GM23248 (cell line): ENCODE measurements at regions not wholly inside any gene's neighbourhood (a gene's known extent, or its start where the extent isn't known, plus 50 kb on each side); places are given as distances from the start of the nearest gene placed in this dataset.

Experiments
- DNase-seq: peaks from one replicate; pipeline ENCODE4 v3.0.0-alpha.2; 2015
- H2AFZ ChIP-seq: fragments of 200-600 bp; sonication (generic); 2 replicates; pipeline ENCODE4 v1.6.1; 2016; ENCODE audit warnings: antibody characterized with exemption
- H3F3A ChIP-seq: fragments of 200-600 bp; sonication (generic); 2 replicates; pipeline ENCODE4 v1.6.1; 2016; ENCODE audit warnings: mild to moderate bottlenecking, antibody characterized with exemption, mixed run types; ENCODE audit not compliant: insufficient read depth
- H3K27ac ChIP-seq: fragments of 200-600 bp; sonication (generic); 2 replicates; pipeline ENCODE4 v1.5.1; 2016; ENCODE audit warnings: mild to moderate bottlenecking
- H3K27me3 ChIP-seq: fragments of 200-600 bp; sonication (generic); replicated peaks from 2 replicates; pipeline ENCODE4 v1.6.1; 2016; ENCODE audit warnings: mild to moderate bottlenecking; ENCODE audit not compliant: insufficient read depth
- H3K36me3 ChIP-seq: fragments of 200-600 bp; sonication (generic); 2 replicates; pipeline ENCODE4 v1.6.1; 2016; ENCODE audit warnings: low read depth, mild to moderate bottlenecking
- H3K4me1 ChIP-seq: fragments of 200-600 bp; sonication (generic); 2 replicates; pipeline ENCODE4 v1.6.1; 2016; ENCODE audit warnings: mild to moderate bottlenecking; ENCODE audit not compliant: insufficient read depth
- H3K4me2 ChIP-seq: fragments of 200-600 bp; sonication (generic); one replicate; pipeline ENCODE4 v1.6.1; 2016; ENCODE audit warnings: mild to moderate bottlenecking; ENCODE audit not compliant: unreplicated experiment
- H3K4me3 ChIP-seq: fragments of 200-600 bp; sonication (generic); 2 replicates; pipeline ENCODE4 v1.5.1; 2016; ENCODE audit warnings: mild to moderate bottlenecking
- H3K79me2 ChIP-seq: fragments of 200-600 bp; sonication (generic); 2 replicates; pipeline ENCODE4 v1.6.1; 2016; ENCODE audit warnings: mild to moderate bottlenecking; ENCODE audit not compliant: insufficient read depth
- H3K9ac ChIP-seq: fragments of 200-600 bp; sonication (generic); 2 replicates; pipeline ENCODE4 v1.6.1; 2016; ENCODE audit warnings: mild to moderate bottlenecking
- H3K9me2 ChIP-seq: fragments of 200-600 bp; sonication (generic); 2 replicates; pipeline ENCODE4 v1.6.1; 2016; ENCODE audit warnings: mixed run types, mild to moderate bottlenecking, moderate library complexity; ENCODE audit not compliant: insufficient read depth
- H3K9me3 ChIP-seq: fragments of 200-600 bp; sonication (generic); one replicate; pipeline ENCODE4 v1.6.1; 2017; ENCODE audit warnings: low read depth
- H4K20me1 ChIP-seq: fragments of 200-600 bp; sonication (generic); 2 replicates; pipeline ENCODE4 v1.6.0; 2016; ENCODE audit not compliant: insufficient read depth
- EZH2 ChIP-seq: fragments of 200-600 bp; sonication (generic); IDR thresholded peaks from 2 replicates; pipeline ENCODE4 v1.6.1; 2018; ENCODE audit warnings: antibody characterized with exemption, mild to moderate bottlenecking; ENCODE audit not compliant: insufficient read depth, poor library complexity, severe bottlenecking
- EZH2phosphoT487 ChIP-seq: fragments of 200-600 bp; sonication (generic); IDR thresholded peaks from 2 replicates; pipeline ENCODE4 v1.6.1; 2018; ENCODE audit warnings: antibody characterized with exemption, moderate library complexity, mild to moderate bottlenecking, low read depth; ENCODE audit not compliant: insufficient read depth
- WGBS, 2 experiments: methylation state at CpG; one replicate each; pipeline ENCODE4 v1.1.6; 2015 to 2017; ENCODE audit warnings: low lambda C conversion rate in 2 of 2, low coverage in 1 of 2; ENCODE audit errors: missing lambda C conversion rate in 2 of 2; 5-methylcytosine and 5-hydroxymethylcytosine counted together
- in situ Hi-C: fragments of 300-500 bp; cut with MboI; formaldehyde crosslinking; loops from 2 replicates; pipeline ENCODE4 v1.15.0; 2020

DNA sequence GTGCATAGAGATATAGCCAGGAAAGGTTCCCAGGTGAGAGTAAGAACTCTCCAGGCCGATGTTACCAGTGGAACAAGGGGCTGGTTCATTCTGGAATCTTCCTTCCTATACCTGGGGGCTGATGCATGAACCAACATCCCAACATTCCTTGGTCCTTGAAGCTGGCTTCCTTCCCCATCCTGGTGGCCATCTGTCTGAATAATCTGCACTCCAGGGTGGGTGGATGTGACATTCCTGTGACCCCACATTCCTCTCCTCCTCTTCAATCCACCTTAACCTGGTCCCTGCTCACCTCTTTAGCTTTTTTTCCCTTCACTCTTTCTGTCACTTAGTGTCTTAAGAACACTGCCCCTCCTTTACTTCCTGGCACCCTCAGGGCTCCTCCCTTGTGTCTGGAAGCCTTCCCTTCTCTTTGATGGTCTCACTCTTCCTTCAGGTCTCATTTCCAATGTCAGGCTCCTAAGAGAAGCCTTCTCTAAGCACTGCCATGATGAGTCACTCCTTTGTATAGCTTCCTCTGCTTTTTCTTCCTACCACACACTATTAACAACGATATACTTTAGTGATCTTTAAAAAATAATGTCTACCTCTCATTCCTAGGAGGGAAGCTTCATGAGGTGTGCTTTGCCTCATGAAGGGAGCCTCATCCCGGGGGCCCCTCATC, 80.3 kb downstream of the BOD1 start:
- in situ Hi-C loops, result no loop called here
- TF ChIP-seq EZH2phosphoT487 (no peak), EZH2 (no peak)
- Histone ChIP-seq H3K9ac (no peak overlapping the region), H3K79me2 (no peaks in the 10 kb centered on the region), H4K20me1 (no peaks in the 10 kb centered on the region), H2AFZ (no peak overlapping the region), H3K4me1 (peaks cover 5% of the 10 kb centered on the region; the same call in 1 of the 2 replicates), H3K9me2 (no peaks in the 10 kb centered on the region), H3K36me3 (no peaks in the 10 kb centered on the region), H3K27me3 (no peaks in the 10 kb centered on the region), H3K9me3 (no peaks in the 10 kb centered on the region), H3F3A (no peaks in the 10 kb centered on the region), H3K4me2 (no peak overlapping the region), H3K27ac (no peak overlapping the region), H3K4me3 (no peak overlapping the region)
- 88 to 90% methylated on average over 3 of the region's 3 CpGs for WGBS, 2 experiments
- peak; percentile 24 for DNase-seq

DNA sequence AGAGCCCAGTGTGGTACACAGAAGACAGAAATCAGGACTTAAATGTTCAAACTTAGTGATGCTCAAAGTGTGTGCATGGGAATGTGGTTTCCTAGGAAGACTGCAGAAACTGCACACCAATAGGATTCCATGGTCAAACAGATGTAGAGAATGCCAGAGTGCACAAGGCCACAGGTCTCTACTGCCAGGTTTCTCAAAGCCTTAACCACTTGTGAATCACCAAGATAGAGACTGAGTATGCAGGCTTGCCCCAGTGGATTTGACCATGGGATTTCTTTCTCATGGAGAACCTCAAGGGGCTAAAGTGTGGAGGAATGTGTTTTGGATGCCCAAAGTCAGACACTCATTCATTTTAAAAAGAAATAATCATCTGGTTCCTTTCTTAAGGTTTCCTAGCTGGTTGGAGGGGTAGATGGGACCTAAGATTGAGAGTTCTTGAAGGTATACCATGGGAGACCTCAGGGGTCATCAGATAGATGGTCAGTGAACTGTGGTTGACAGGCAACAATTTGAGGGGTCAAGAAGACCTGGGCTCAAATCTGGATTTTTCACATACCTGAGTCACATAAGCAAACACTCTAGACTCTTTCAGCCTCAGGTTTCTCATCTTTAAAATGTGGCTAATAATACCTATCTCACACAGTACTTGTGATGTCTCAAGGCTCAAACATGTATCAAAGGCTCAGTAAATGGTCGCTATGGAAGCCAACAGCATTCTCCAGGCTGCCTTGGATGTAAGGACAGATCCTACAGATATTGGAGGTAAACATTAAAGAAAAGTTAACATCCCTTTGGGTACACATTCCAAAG, 81.1 kb downstream of the BOD1 start:
- no peaks in the 10 kb centered on the region for H4K20me1 ChIP-seq
- H2AFZ ChIP-seq, result no peak overlapping the region
- H3K9ac ChIP-seq, result no peak overlapping the region
- in situ Hi-C loops, result no loop called here
- H3K4me2 ChIP-seq, result no peak overlapping the region
- H3K79me2 ChIP-seq, result no peaks in the 10 kb centered on the region
- H3K36me3 ChIP-seq, result no peaks in the 10 kb centered on the region
- TF ChIP-seq EZH2phosphoT487, result no peak
- TF ChIP-seq EZH2, result no peak
- peaks cover 5% of the 10 kb centered on the region; the same call in 1 of the 2 replicates for H3K4me1 ChIP-seq
- H3K27ac ChIP-seq, result no peak overlapping the region
- WGBS, 2 experiments, result 91 to 96% methylated on average over 1 of the region's 1 CpG
- H3F3A ChIP-seq, result no peaks in the 10 kb centered on the region
- no peak overlapping the region for H3K4me3 ChIP-seq
- no peaks in the 10 kb centered on the region for H3K9me3 ChIP-seq
- no peaks in the 10 kb centered on the region for H3K9me2 ChIP-seq
- no peaks in the 10 kb centered on the region for H3K27me3 ChIP-seq
- DNase-seq, result peak; percentile 12

DNA sequence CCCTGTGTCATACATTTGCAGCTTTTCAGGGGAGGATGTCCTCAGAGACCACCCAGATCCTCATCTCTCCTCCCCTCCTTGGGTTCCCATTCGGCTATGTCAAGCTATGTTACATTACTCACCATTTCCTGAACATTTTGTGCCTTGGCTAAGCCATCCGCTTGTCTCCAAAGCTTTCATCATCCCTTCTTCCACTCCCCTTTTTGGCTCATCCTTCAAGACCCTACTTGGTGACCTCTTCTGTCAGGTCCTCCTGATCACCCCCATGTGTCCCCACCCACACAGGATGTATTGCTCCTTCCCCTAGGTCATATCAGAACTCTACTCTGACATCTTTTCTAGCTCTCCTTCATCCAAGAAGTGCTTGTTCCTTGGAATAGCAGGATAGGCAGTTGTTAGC, 81.8 kb downstream of the BOD1 start:
- H3F3A ChIP-seq, result no peaks in the 10 kb centered on the region
- no peak overlapping the region for H3K9ac ChIP-seq
- no peaks in the 10 kb centered on the region for H3K36me3 ChIP-seq
- TF ChIP-seq EZH2phosphoT487 (no peak), EZH2 (no peak)
- H3K4me3 ChIP-seq, result no peak overlapping the region
- no peaks in the 10 kb centered on the region for H3K9me3 ChIP-seq
- peaks cover 5% of the 10 kb centered on the region; the same call in 1 of the 2 replicates for H3K4me1 ChIP-seq
- no peak overlapping the region for H2AFZ ChIP-seq
- no peaks in the 10 kb centered on the region for H4K20me1 ChIP-seq
- H3K27ac ChIP-seq, result no peak overlapping the region
- H3K27me3 ChIP-seq, result no peaks in the 10 kb centered on the region
- H3K79me2 ChIP-seq, result no peaks in the 10 kb centered on the region
- H3K9me2 ChIP-seq, result no peaks in the 10 kb centered on the region
- WGBS, 2 experiments, result 34 to 43% methylated on average over 2 of the region's 2 CpGs
- in situ Hi-C loops, result no loop called here
- no peak for DNase-seq
- no peak overlapping the region for H3K4me2 ChIP-seq

DNA sequence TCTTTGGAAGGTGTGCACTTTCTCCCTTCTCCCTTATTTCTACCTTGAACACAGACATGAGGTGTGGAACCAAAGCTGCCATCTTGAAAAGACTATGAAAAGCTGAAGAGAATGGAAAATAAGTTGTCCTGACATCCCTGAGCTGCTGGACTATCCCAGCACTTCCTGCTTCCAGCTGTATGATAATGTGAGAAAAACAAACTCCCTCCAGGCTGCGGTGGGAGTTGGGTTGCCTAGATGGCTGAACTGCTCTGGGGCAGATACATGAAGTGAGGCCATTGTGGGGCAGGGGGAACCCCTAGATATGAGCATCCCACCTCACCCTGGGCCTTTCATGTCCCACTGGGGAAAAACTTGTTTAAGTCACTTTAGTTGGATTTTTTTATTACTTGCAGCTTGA, 82.4 kb downstream of the BOD1 start:
- TF ChIP-seq EZH2phosphoT487 (no peak), EZH2 (no peak)
- WGBS, 2 experiments, result 26 to 56% methylated on average over 1 of the region's 1 CpG
- H3K4me1 ChIP-seq, result peaks cover 5% of the 10 kb centered on the region; the same call in 1 of the 2 replicates
- H3K36me3 ChIP-seq, result no peaks in the 10 kb centered on the region
- no peak overlapping the region for H3K4me2 ChIP-seq
- no peaks in the 10 kb centered on the region for H3F3A ChIP-seq
- DNase-seq, result no peak
- no peaks in the 10 kb centered on the region for H3K27me3 ChIP-seq
- H3K27ac ChIP-seq, result no peak overlapping the region
- in situ Hi-C loops, result no loop called here
- H4K20me1 ChIP-seq, result no peaks in the 10 kb centered on the region
- H2AFZ ChIP-seq, result no peak overlapping the region
- H3K79me2 ChIP-seq, result no peaks in the 10 kb centered on the region
- no peaks in the 10 kb centered on the region for H3K9me2 ChIP-seq
- no peaks in the 10 kb centered on the region for H3K9me3 ChIP-seq
- H3K4me3 ChIP-seq, result no peak overlapping the region
- H3K9ac ChIP-seq, result no peak overlapping the region
